Activated T-helper 1 cell treated with anti-CD3 and anti-CD28 coated beads, Interleukin-12 subunit alpha, Interleukin-12 subunit beta, Interleukin-2, Interleukin-4 antibody, amounts not matched to agents 30 ng/mL and 10 ng/mL and 1 ng/mL, durations not matched to agents 14 hours and 24 hours and 36 hours (primary cell): ENCODE measurements at regions not wholly inside any gene's neighbourhood (a gene's known extent, or its start where the extent isn't known, plus 50 kb on each side); places are given as distances from the start of the nearest gene placed in this dataset.

Experiments used
- DNase-seq: peaks from one replicate; pipeline ENCODE4 v3.0.0; 2021; ENCODE audit warnings: low spot score
- H3K27ac Mint-ChIP-seq: one replicate; pipeline ENCODE4 v1.8.0; 2021; ENCODE audit warnings: mild to moderate bottlenecking, mixed read lengths
- H3K27me3 Mint-ChIP-seq: one replicate; pipeline ENCODE4 v1.8.0; 2022; ENCODE audit warnings: mild to moderate bottlenecking, moderate library complexity, mixed read lengths; ENCODE audit not compliant: insufficient read depth
- H3K36me3 Mint-ChIP-seq: one replicate; pipeline ENCODE4 v1.8.0; 2021; ENCODE audit warnings: low read depth, mixed read lengths
- H3K4me1 Mint-ChIP-seq: one replicate; pipeline ENCODE4 v1.8.0; 2021; ENCODE audit warnings: low read depth, mixed read lengths
- H3K4me3 Mint-ChIP-seq: one replicate; pipeline ENCODE4 v1.8.0; 2021; ENCODE audit warnings: mild to moderate bottlenecking, moderate library complexity, mixed read lengths
- H3K9me3 Mint-ChIP-seq: one replicate; pipeline ENCODE4 v1.8.0; 2021; ENCODE audit warnings: mixed read lengths
- intact Hi-C: fragments of 100-400 bp; cut with micrococcal nuclease; formaldehyde crosslinking; loops from one replicate; pipeline ENCODE4 v1.15.1; 2024

DNA sequence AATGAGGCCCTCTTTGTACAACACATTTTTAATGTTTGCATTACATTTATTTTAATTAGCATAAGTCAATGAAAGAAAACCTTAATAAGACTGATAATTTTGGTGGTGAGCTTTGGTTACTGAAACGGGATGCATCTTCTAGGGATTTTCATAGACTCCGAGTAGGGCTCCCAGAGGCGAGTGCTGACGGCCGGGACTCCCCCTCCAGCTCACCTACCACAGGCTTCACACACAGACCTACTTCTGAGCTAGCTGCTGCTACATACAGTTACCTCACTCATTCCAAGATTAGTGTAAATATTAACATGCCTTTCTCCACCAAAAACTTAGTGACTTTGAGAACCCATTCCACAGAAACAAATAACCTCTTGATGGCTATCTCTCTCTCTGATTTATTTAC is 271.1 kb downstream of the GALR1 start:
- intact Hi-C loops = no loop called here
- Mint-ChIP-seq H3K4me1 (no peaks in the 10 kb centered on the region), H3K36me3 (no peaks in the 10 kb centered on the region)

DNA sequence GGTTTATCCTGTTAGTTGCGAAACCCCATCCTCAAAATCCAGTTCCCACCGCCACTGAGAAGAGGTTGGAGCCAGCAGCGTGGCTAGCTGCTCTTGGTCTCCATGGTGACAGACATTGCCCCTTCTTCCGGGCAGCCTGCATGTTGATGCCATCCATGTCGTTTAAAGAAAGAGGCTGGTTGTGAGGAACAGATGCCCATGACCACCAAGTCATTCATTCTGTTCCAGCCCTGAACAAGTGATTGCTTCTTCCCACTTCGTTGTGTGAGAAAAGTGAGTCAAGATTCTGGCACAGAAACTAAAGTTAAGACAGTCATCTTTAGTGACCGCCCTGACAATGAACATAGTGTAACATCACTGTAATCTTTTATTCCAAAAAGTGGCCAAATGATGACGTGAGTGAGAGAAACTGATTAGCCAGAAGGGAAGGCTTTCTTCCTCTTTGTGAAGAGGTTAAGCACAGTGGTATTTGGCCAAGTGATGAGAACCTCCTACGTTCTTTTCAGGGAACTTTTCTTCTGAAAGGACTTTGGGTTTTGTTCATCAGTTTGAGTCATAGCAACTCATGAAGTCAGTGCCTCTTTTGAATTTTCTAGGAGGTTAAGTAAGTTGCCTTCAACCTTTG is 272.5 kb downstream of the GALR1 start:
- no peaks in the 10 kb centered on the region for H3K27me3 Mint-ChIP-seq
- DNase-seq = no peak
- H3K4me3 Mint-ChIP-seq = no peak overlapping the region
- no peaks in the 10 kb centered on the region for H3K36me3 Mint-ChIP-seq
- peaks cover 10% of the 10 kb centered on the region for H3K9me3 Mint-ChIP-seq
- intact Hi-C loops = no loop called here
- no peaks in the 10 kb centered on the region for H3K4me1 Mint-ChIP-seq
- no peak overlapping the region for H3K27ac Mint-ChIP-seq

More for the DNA sequence above, 271.1 kb downstream of the GALR1 start:
- no peak for DNase-seq
- no peaks in the 10 kb centered on the region for H3K27me3 Mint-ChIP-seq
- H3K27ac Mint-ChIP-seq = no peak overlapping the region
- no peaks in the 10 kb centered on the region for H3K9me3 Mint-ChIP-seq
- no peak overlapping the region for H3K4me3 Mint-ChIP-seq

DNA sequence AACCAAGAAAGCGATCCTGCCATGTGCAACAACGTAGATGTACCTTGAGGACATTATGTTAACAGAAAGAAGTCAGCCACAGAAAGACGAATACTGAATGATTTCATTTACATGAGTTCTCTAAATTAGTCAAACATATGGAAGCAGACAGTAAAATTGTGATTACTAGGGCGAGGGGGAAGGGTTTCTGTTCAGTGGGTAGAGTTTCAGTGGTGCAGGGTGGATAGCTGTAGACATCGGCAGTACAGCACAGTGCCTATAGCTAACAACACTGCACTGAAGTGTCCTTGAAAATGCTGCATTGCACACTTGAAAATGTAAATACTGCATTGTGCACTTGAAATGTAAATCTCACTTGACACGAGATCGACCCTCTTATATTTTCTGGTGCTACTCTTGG is 275.3 kb downstream of the GALR1 start:
- H3K36me3 Mint-ChIP-seq = no peaks in the 10 kb centered on the region
- DNase-seq = no peak
- intact Hi-C loops = no loop called here

DNA sequence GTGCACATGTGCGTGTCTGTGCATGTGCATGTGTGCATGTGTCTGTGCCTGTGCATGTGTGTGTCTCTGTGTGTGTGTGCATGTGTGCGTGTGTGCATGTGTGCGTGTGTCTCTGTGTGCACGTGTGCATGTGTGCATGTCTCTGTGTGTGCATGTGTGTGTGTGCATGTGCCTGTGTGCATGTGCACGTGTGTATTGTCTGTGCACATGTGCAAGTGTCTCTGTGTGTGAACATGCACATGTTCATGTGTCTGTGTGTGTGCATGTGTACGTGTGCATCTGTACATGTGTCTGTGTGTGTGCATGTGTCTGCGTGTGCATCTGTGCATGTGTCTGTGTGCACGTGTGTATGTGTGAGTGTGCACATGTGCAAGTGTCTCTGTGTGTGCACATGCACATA is 277.3 kb downstream of the GALR1 start:
- H3K27ac Mint-ChIP-seq = no peak overlapping the region
- intact Hi-C loops = no loop called here
- no peak for DNase-seq
- peaks cover 13% of the 10 kb centered on the region for H3K9me3 Mint-ChIP-seq
- no peak overlapping the region for H3K4me3 Mint-ChIP-seq
- no peaks in the 10 kb centered on the region for H3K36me3 Mint-ChIP-seq
- H3K27me3 Mint-ChIP-seq = no peaks in the 10 kb centered on the region
- no peaks in the 10 kb centered on the region for H3K4me1 Mint-ChIP-seq

More for the DNA sequence above, 275.3 kb downstream of the GALR1 start:
- Mint-ChIP-seq H3K4me3 (no peak overlapping the region), H3K9me3 (peaks cover 13% of the 10 kb centered on the region), H3K4me1 (no peaks in the 10 kb centered on the region), H3K27ac (no peak overlapping the region), H3K27me3 (no peaks in the 10 kb centered on the region)

DNA sequence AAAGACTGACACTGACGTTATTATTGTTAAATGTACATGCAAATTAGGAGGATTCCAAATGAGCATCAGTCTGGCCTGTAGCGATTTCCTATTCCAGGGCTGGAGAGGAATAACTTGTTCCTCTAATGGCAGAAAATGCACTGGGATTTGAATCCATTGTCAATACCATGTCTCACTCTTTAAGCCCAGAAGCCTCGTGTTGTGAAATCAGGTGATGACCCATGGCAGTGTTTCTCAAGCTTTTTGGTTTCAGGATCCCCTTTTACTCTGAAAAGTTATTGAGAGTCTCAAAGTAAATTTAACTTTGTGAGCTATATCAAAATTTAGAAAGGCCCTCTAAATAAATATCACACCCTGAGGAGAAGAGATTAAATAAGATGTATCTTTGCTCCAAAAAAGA is 279.2 kb downstream of the GALR1 start:
- H3K4me3 Mint-ChIP-seq = no peak overlapping the region

DNA sequence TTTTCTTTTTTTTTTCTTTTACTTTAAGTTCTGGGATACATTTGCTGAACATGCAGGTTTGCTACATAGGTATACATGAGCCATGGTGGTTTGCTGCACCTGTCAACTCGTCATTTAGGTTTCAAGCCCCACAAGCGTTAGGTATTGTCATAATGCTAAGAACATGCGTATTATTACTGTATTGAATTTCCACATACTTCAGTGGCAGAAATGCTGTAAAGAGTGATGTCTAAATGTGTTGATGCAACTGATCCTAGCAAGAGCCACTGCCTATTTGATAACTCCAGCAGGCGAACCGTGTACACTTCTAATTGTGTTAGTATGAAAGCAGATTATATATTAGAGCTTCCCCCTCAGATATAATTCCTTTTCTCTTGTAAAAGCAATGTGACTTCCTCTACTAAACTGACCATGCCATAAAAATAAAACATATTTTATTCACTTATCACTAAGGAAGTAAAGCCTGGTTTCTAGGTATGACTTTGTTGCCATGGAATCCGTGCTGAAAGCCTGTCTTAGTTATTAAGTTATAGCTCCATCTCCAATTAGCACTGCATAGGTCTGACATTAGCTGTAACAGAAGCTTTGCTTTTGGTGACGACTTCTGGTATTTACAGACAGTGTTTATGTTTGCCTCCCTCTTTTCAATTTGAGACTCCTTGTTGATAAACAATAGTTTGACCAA is 280.0 kb downstream of the GALR1 start:
- Mint-ChIP-seq H3K27ac (no peak overlapping the region), H3K27me3 (no peaks in the 10 kb centered on the region), H3K4me3 (no peak overlapping the region), H3K9me3 (peaks cover 13% of the 10 kb centered on the region), H3K36me3 (no peaks in the 10 kb centered on the region), H3K4me1 (no peaks in the 10 kb centered on the region)
- intact Hi-C loops = no loop called here
- no peak for DNase-seq

More for the DNA sequence above, 279.2 kb downstream of the GALR1 start:
- Mint-ChIP-seq H3K27me3 (no peaks in the 10 kb centered on the region), H3K36me3 (no peaks in the 10 kb centered on the region), H3K4me1 (no peaks in the 10 kb centered on the region), H3K27ac (no peak overlapping the region), H3K9me3 (peaks cover 13% of the 10 kb centered on the region)
- DNase-seq = no peak
- intact Hi-C loops = no loop called here

DNA sequence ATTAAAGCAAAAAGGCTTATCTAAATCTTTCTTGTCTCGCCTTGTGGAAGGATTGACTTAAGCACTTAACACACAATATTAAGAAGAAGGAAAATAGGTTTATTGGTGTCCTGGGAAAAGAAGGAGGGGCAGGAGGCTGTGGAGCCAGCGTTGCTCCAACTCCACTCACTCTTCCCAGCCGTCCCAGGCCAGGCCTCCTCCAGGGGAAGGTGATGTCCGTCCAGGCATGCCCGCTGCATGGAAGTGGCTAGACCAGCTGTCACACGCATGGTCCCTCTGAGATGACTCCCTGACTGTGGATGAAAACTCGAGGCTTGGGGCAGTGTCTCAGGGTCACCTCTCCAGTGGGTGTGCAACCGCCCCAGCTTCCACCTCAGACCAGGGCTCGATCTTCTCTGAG is 281.1 kb downstream of the GALR1 start:
- Mint-ChIP-seq H3K4me3 (no peak overlapping the region), H3K27me3 (no peaks in the 10 kb centered on the region), H3K27ac (no peak overlapping the region), H3K9me3 (peaks cover 13% of the 10 kb centered on the region), H3K36me3 (no peaks in the 10 kb centered on the region), H3K4me1 (no peaks in the 10 kb centered on the region)
- no peak for DNase-seq
- intact Hi-C loops = no loop called here

DNA sequence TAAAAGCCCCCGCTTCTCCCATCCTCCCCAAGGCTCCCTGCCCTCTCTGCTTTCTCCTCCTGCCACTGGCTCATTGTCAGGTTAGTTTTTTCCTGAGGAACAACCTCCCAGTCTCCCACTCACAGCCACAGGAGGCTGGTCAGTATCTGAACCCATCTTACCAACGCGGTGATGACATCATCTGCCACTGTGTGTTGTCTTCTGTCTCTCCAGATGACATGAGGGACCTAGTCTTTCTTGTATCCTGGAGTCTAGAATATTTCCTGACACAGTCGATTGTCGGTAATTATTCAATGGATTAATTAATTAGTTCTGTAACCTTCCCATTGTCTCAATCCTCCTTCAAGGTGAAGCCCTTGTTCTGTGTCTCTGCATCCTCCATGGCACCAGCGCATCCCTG is 290.2 kb downstream of the GALR1 start:
- H3K36me3 Mint-ChIP-seq = no peaks in the 10 kb centered on the region
- no peak overlapping the region for H3K4me3 Mint-ChIP-seq

DNA sequence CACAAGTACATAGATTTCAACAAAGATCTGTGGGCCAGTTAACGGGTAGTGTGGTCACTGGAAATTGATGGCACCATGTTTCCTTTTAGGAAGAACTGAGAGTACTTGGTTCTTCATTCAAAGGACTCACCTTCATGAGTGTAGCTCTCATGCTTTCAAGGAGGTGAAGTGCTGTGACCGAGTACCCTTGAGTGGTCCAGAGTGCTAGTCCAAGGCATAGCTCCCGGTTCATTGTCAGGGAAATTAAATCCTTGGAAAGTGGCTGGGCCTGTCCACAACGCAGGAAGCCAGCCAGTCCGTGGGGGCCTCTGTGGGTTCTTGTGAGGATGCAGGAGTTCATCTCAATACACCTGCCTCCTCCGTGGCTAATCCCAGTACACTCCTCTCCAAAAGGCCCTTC is 295.1 kb downstream of the GALR1 start:
- no peak overlapping the region for H3K4me3 Mint-ChIP-seq
- H3K9me3 Mint-ChIP-seq = no peaks in the 10 kb centered on the region
- no peaks in the 10 kb centered on the region for H3K27me3 Mint-ChIP-seq
- no peak overlapping the region for H3K27ac Mint-ChIP-seq
- no peaks in the 10 kb centered on the region for H3K4me1 Mint-ChIP-seq
- no peaks in the 10 kb centered on the region for H3K36me3 Mint-ChIP-seq
- DNase-seq = no peak
- intact Hi-C loops = no loop called here

More for the DNA sequence above, 290.2 kb downstream of the GALR1 start:
- peaks cover 3% of the 10 kb centered on the region for H3K9me3 Mint-ChIP-seq
- H3K27me3 Mint-ChIP-seq = no peaks in the 10 kb centered on the region
- no peak overlapping the region for H3K27ac Mint-ChIP-seq
- no peak for DNase-seq
- intact Hi-C loops = no loop called here
- H3K4me1 Mint-ChIP-seq = no peaks in the 10 kb centered on the region

DNA sequence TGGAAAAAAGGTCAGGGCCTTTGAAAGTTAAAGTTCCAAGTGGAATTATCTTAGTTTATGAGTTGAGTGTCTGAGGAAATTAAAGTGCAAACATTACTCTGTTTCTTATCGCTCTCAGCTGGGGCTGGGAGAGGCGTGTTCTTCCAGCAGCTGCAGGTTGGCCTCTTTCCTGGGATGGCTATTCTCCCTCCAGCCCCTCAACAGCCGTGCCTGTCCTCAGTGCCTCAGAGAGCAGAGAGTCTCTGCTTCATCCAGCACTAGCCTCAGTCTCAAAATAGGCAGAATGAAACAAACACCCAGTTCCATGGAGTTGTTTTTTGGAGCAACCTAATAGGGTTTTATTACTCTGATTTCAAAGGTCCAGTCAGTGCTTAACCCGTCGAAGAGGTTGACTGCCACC is 298.1 kb downstream of the GALR1 start:
- no peaks in the 10 kb centered on the region for H3K27me3 Mint-ChIP-seq
- intact Hi-C loops = no loop called here
- no peaks in the 10 kb centered on the region for H3K4me1 Mint-ChIP-seq
- no peak for DNase-seq
- no peaks in the 10 kb centered on the region for H3K36me3 Mint-ChIP-seq
- H3K4me3 Mint-ChIP-seq = no peak overlapping the region
- H3K9me3 Mint-ChIP-seq = no peaks in the 10 kb centered on the region
- H3K27ac Mint-ChIP-seq = no peak overlapping the region

DNA sequence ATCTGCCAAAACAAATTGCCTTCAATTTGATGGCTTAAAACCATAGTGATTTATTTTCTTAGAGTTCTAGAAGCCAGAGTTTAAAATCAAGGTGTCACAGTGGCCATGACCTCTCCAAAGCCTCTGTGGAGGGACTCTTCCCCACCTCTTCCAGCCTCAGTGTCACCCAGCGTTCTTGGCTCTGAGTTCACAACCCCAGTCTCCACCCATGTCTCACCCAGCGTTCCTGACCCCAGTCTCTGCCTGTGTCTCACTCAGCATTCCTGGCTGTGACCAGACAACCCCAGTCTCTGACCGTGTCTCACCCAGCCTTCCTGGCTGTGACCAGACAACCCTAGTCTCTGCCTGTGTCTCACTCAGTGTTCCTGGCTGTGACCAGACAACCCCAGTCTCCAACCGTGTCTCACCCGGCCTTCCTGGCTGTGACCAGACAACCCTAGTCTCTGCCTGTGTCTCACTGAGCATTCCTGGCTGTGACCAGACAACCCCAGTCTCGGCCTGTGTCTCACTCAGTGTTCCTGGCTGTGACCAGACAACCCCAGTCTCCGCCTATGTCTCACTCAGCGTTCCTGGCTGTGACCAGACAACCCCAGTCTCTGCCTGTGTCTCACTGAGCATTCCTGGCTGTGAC is 299.3 kb downstream of the GALR1 start:
- H3K36me3 Mint-ChIP-seq = no peaks in the 10 kb centered on the region
- no peaks in the 10 kb centered on the region for H3K4me1 Mint-ChIP-seq
- H3K27me3 Mint-ChIP-seq = no peaks in the 10 kb centered on the region
- no peak overlapping the region for H3K27ac Mint-ChIP-seq
- DNase-seq = no peak
- intact Hi-C loops = no loop called here
- no peak overlapping the region for H3K4me3 Mint-ChIP-seq
- H3K9me3 Mint-ChIP-seq = no peaks in the 10 kb centered on the region

DNA sequence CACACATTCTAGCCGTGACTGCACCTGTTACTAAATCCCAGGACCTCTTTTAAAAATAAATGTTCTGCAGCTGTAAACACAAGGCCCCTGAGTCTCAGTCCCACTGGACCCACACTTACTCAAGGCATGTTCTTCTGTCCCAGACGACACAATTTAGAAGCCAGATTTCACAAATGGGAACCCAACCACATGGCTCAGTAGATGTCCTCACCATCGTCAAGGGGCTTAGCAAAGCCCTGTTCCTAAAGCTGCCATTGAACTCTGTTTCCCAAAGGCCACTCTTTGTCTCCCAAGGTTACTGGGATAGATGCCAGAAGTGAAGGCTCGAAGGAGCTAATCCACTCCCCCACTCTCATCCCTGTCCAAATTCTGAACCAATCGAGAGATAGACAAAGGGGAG is 301.0 kb downstream of the GALR1 start:
- H3K9me3 Mint-ChIP-seq = no peaks in the 10 kb centered on the region
- no peak overlapping the region for H3K27ac Mint-ChIP-seq
- no peaks in the 10 kb centered on the region for H3K4me1 Mint-ChIP-seq
- DNase-seq = no peak
- H3K4me3 Mint-ChIP-seq = no peak overlapping the region
- no peaks in the 10 kb centered on the region for H3K27me3 Mint-ChIP-seq
- intact Hi-C loops = no loop called here
- H3K36me3 Mint-ChIP-seq = no peaks in the 10 kb centered on the region

DNA sequence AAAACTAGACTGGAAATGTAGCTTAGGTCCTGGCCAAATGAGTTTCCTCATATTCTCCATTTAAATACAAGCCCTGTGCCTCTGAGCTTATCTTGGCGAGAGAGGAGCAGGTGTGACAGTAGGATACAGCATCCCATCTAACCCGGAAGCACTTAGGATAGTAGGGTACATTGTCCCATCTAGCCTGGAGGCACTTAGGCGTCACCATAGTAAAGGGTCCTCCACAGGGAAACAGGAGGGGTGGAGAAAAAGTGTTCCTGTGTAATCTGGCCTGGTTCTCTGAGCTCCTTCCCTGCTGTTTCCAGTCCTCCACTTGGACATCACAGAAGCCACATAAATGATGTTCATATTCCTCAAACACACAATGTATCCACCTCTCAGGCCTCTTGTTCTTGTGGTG is 301.4 kb downstream of the GALR1 start:
- intact Hi-C loops = no loop called here
- no peak overlapping the region for H3K4me3 Mint-ChIP-seq
- H3K36me3 Mint-ChIP-seq = no peaks in the 10 kb centered on the region
- DNase-seq = no peak
- H3K4me1 Mint-ChIP-seq = no peaks in the 10 kb centered on the region
- no peaks in the 10 kb centered on the region for H3K27me3 Mint-ChIP-seq
- no peak overlapping the region for H3K27ac Mint-ChIP-seq
- H3K9me3 Mint-ChIP-seq = no peaks in the 10 kb centered on the region
